ENCODE measurements at regions not wholly inside any gene's neighbourhood (a gene's known extent, or its start where the extent isn't known, plus 50 kb on each side); places are given as distances from the start of the nearest gene placed in this dataset.

DNA sequence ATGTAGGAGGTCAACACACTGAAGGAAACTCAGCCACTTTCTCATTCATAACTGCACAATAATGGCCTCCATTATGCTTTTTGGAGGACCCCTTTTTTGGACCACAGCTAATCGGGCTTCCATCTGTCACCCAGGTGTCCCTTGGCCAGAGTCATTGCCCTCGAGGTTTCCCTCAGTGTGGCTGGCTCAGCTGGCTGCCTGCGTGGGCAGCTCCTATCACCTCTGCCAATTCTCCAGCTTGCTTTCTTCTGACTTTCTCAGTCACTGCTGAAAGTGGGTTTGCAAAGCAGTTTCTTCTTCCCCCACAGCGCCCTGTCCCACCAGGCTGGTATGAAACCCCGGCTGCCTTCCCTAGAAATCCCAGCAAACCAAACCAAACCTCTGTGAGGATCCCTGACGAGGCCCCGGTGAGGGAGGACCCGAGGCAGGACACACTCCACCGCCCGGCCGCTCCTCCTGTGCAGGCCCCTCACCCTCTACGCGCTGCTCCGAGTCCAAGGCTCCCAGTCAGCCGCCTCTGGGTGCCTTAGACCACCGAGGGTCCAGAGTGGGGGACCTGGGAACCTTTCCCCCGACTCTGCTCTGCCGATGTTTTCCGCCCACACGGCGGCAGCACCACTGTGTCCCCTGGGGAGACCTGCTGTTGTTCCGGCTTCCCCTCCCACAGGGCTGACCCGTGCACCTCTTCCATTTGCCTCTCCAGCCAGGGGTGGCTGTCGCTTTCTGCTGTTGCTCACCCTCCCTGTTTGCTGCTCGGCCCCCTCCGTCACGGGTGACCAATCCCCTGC lies 109.5 kb downstream of the TENT4A start:
- Mint-ChIP-seq H3K27me3 (peaks cover 44% of the 10 kb centered on the region), H3K4me1 (ENCODE audit: low read depth) (peaks cover 5% of the 10 kb centered on the region), H3K36me3 (ENCODE audit: insufficient read depth) (peaks cover 3% of the 10 kb centered on the region), H3K4me3 (ENCODE audit: low read depth) (no peak overlapping the region), H3K9me3 (ENCODE audit: low read depth) (peaks cover 3% of the 10 kb centered on the region), H3K27ac (no peak overlapping the region)
- TF ChIP-seq, protein P1, sequence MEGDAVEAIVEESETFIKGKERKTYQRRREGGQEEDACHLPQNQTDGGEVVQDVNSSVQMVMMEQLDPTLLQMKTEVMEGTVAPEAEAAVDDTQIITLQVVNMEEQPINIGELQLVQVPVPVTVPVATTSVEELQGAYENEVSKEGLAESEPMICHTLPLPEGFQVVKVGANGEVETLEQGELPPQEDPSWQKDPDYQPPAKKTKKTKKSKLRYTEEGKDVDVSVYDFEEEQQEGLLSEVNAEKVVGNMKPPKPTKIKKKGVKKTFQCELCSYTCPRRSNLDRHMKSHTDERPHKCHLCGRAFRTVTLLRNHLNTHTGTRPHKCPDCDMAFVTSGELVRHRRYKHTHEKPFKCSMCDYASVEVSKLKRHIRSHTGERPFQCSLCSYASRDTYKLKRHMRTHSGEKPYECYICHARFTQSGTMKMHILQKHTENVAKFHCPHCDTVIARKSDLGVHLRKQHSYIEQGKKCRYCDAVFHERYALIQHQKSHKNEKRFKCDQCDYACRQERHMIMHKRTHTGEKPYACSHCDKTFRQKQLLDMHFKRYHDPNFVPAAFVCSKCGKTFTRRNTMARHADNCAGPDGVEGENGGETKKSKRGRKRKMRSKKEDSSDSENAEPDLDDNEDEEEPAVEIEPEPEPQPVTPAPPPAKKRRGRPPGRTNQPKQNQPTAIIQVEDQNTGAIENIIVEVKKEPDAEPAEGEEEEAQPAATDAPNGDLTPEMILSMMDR (IDR thresholded peaks at IDR 0.05; ENCODE audit: unreplicated experiment) = no peak
- DNase-seq (ENCODE audit: low spot score, unreplicated experiment) = no peak

DNA sequence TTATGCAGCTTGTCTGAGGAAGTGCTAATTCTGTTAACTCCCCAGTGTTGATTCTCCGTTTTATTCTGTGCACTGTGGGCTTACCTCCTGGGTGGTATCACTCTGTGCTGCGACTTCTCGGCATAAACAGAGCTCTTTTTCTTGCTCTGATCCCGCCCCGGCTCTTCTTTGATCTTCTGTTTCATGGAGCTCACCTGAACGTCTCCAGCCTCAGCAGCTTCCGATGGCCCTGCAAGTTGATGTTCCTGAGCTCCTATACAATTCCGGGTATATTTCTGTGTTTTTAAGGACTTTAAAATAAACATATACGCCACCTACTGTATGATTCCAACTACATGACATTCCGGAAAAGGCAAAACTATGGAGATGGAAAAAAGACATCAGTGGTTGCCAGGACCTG lies 110.8 kb downstream of the TENT4A start:
- Mint-ChIP-seq H3K27me3 (peaks cover 42% of the 10 kb centered on the region), H3K9me3 (ENCODE audit: low read depth) (peaks cover 3% of the 10 kb centered on the region), H3K36me3 (ENCODE audit: insufficient read depth) (peaks cover 3% of the 10 kb centered on the region), H3K4me3 (ENCODE audit: low read depth) (no peak overlapping the region), H3K27ac (no peak overlapping the region), H3K4me1 (ENCODE audit: low read depth) (peaks cover 3% of the 10 kb centered on the region)
- DNase-seq (ENCODE audit: low spot score, unreplicated experiment) = no peak
- TF ChIP-seq, protein P1 (IDR thresholded peaks at IDR 0.05; ENCODE audit: unreplicated experiment) = no peak

DNA sequence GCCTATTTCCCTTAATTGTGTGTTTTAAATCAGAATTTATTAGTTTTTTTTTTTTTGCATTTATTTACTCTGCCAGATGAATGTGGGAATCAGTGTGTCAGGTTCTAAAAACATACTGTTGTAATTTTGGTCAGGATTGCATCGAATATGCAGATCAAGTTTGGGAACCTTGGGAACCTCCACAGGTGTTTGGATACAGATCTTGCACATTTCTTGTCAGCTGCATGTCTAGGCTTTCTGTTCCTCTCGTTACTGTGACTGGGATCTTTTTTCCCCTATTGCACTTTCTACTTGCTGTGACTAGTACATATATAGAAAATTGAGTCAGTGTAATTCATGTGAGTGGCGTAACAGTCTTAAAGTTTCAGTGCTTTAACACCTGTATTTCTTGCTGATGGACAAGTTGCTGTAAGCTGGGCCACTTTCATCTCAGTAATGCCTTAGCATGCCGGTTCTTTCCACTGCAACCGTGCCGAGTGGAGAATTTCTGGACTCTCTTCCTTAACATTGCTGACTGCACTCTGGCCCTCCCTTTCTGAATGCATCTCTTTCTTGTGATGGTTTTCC lies 112.5 kb downstream of the TENT4A start:
- Mint-ChIP-seq H3K4me1 (ENCODE audit: low read depth) (no peaks in the 10 kb centered on the region), H3K9me3 (ENCODE audit: low read depth) (peaks cover 4% of the 10 kb centered on the region), H3K27me3 (peaks cover 33% of the 10 kb centered on the region), H3K27ac (no peak overlapping the region), H3K4me3 (ENCODE audit: low read depth) (no peak overlapping the region), H3K36me3 (ENCODE audit: insufficient read depth) (peaks cover 3% of the 10 kb centered on the region)
- TF ChIP-seq, protein P1 (IDR thresholded peaks at IDR 0.05; ENCODE audit: unreplicated experiment) = no peak
- no peak for DNase-seq (ENCODE audit: low spot score, unreplicated experiment)

DNA sequence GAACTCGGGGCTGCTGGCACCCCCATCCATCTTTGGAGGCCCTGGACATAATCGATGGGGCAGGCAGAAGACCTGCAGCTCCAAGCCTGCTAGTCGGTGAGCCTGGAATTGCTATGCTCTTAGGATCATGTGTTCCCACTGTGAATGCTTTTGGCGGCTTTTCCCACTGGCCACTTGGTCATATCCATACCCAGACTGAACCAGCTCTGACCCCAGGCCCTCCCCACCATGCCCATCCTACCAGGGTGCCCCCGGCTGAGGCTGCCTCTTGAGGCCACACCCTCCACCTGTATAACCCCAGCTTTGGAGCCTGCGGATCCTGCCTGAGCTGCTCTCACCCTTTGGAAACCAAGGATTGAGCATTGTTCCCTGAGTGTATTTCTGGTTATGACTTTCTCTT lies 113.5 kb downstream of the TENT4A start:
- H3K4me1 Mint-ChIP-seq (ENCODE audit: low read depth) = no peaks in the 10 kb centered on the region
- H3K9me3 Mint-ChIP-seq (ENCODE audit: low read depth) = peaks cover 4% of the 10 kb centered on the region
- no peak overlapping the region for H3K27ac Mint-ChIP-seq
- no peak overlapping the region for H3K4me3 Mint-ChIP-seq (ENCODE audit: low read depth)
- H3K36me3 Mint-ChIP-seq (ENCODE audit: insufficient read depth) = no peaks in the 10 kb centered on the region
- DNase-seq (ENCODE audit: low spot score, unreplicated experiment) = no peak
- TF ChIP-seq, protein P1 (IDR thresholded peaks at IDR 0.05; ENCODE audit: unreplicated experiment) = no peak
- H3K27me3 Mint-ChIP-seq = peaks cover 28% of the 10 kb centered on the region

DNA sequence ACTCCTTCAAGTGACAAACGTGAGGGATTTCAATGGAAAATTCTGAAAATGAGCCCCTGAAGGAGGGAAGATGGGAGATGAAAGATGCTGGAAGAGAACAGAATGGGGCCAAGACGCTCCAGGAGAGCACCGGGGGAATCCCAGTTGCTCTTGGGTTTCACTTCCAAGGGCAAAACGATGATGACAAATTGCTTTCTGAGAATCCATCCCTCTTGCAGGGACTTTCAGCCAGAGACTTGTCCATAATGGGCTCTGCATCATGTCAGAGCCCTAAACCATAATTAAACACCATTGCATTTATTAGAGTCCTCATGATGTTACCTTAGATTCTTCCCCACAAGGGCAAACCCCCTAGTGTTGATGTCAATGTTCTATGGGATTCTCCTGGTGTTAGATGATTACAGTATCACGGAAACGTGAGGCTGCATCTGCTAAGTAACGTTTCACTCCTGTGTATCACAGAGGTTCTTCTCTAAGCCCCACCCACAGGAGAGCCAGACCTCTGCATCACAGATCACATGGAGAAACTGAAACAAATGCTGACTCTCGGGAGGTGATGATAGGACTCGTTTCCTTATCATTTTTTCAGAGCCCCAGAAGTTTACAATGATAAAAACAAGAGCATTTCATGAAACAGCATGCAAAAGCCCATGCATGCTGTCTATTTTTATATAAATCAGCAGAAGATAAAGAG lies 114.4 kb downstream of the TENT4A start:
- no peak for DNase-seq (ENCODE audit: low spot score, unreplicated experiment)
- peaks cover 9% of the 10 kb centered on the region for H3K4me1 Mint-ChIP-seq (ENCODE audit: low read depth)
- no peak overlapping the region for H3K4me3 Mint-ChIP-seq (ENCODE audit: low read depth)
- no peaks in the 10 kb centered on the region for H3K36me3 Mint-ChIP-seq (ENCODE audit: insufficient read depth)
- H3K9me3 Mint-ChIP-seq (ENCODE audit: low read depth) = peaks cover 3% of the 10 kb centered on the region
- TF ChIP-seq, protein P1 (IDR thresholded peaks at IDR 0.05; ENCODE audit: unreplicated experiment) = no peak
- H3K27ac Mint-ChIP-seq = no peak overlapping the region
- peaks cover 23% of the 10 kb centered on the region for H3K27me3 Mint-ChIP-seq

All from progenitor cell of endocrine pancreas (in vitro differentiated cells).